ENCODE measurements at regions not wholly inside any gene's neighbourhood (a gene's known extent, or its start where the extent isn't known, plus 50 kb on each side); places are given as distances from the start of the nearest gene placed in this dataset.

GRCh38 chr5:173785866-173786265 is 102.3 kb upstream of the CPEB4 start (continued):
- no peak for TF ChIP-seq CHD7 (IDR thresholded peaks at IDR 0.05; ENCODE audit: insufficient replicate concordance, low read length)
- TF ChIP-seq SRF (IDR thresholded peaks at IDR 0.05; ENCODE audit: low read depth, low read length): no peak
- no peak for TF ChIP-seq PHF8 (conservative IDR thresholded peaks at IDR 0.05; ENCODE audit: low read depth, low read length)
- TF ChIP-seq SP4 (IDR thresholded peaks at IDR 0.05; ENCODE audit: low read length): no peak
- TF ChIP-seq ZNF274 (IDR thresholded peaks at IDR 0.05; ENCODE audit: borderline replicate concordance, extremely low read depth, low read length): no peak
- TF ChIP-seq MAFK (IDR thresholded peaks at IDR 0.05; ENCODE audit: low read depth, low read length): no peak
- TF ChIP-seq TAF1 (IDR thresholded peaks at IDR 0.05; ENCODE audit: low read depth, low read length): no peak
- no peak for TF ChIP-seq KDM1A (IDR thresholded peaks at IDR 0.05; ENCODE audit: borderline replicate concordance, low read length)
- TF ChIP-seq NANOG (IDR thresholded peaks at IDR 0.05; ENCODE audit: insufficient read depth, low read depth, low read length, poor library complexity, severe bottlenecking): no peak
- no peak for TF ChIP-seq JUN (IDR thresholded peaks at IDR 0.05; ENCODE audit: low read depth, low read length)
- TF ChIP-seq CHD2 (IDR thresholded peaks at IDR 0.05; ENCODE audit: low read length): no peak
- no peak for TF ChIP-seq TEAD4 (IDR thresholded peaks at IDR 0.05; ENCODE audit: low read depth, low read length)
- no peak for TF ChIP-seq JUND (IDR thresholded peaks at IDR 0.05; ENCODE audit: low read length)
- TF ChIP-seq EZH2 (IDR thresholded peaks at IDR 0.05; ENCODE audit: low read depth, low read length, severe bottlenecking): no peak
